PC-9 (cell line): ENCODE measurements at regions not wholly inside any gene's neighbourhood (a gene's known extent, or its start where the extent isn't known, plus 50 kb on each side); places are given as distances from the start of the nearest gene placed in this dataset.
"Not testable (repeated sequence)": the region's sequence is repeated elsewhere in the genome, so short reads cannot be mapped to it uniquely, and the experiment has no call there.

Source experiments
- BruUV-seq: library from RNA; stranded (reverse); fragments of 400-500 nt; replicated peaks from 2 replicates; lab custom pipeline; 2021; lab: Mats Ljungman, UMichigan
- CTCF ChIA-PET: fragments of 300-600 bp; sonication (Branson Sonifier 250); formaldehyde crosslinking; loops from one replicate; lab custom pipeline; 2022; ENCODE audit warnings: antibody characterized with exemption; lab: Charles Lee
- POLR2A ChIA-PET: fragments of 300-600 bp; sonication (Branson Sonifier 250); formaldehyde crosslinking; loops from one replicate; lab custom pipeline; 2022; ENCODE audit warnings: antibody characterized with exemption; ENCODE audit not compliant: unreplicated experiment; lab: Charles Lee
- DNase-seq, 2 experiments: peaks; one replicate each; pipeline versions ENCODE4 v3.0.0 to v3.0.0-alpha.2; 2015 to 2022; ENCODE audit warnings: mixed read lengths in 1 of 2
- H2AFZ ChIP-seq: fragments of 200-600 bp; sonication (generic); 2 replicates; pipeline ENCODE4 v1.8.1; 2017; ENCODE audit warnings: antibody characterized with exemption
- H3F3A ChIP-seq: fragments of 200-600 bp; sonication (generic); 2 replicates; pipeline ENCODE4 v1.8.1; 2017; ENCODE audit warnings: antibody characterized with exemption, mild to moderate bottlenecking, low read depth; ENCODE audit not compliant: insufficient read depth
- H3K27ac ChIP-seq: fragments of 200-600 bp; sonication (generic); 2 replicates; pipeline ENCODE4 v1.6.1; 2016; ENCODE audit warnings: mixed run types
- H3K27me3 ChIP-seq: fragments of 200-600 bp; sonication (generic); 2 replicates; pipeline ENCODE4 v1.6.1; 2016; ENCODE audit warnings: low read depth, mixed run types; ENCODE audit not compliant: insufficient read depth
- H3K36me3 ChIP-seq: fragments of 200-600 bp; sonication (generic); 2 replicates; pipeline ENCODE4 v1.6.1; 2016; ENCODE audit warnings: low read depth, mixed run types
- H3K4me1 ChIP-seq: fragments of 200-600 bp; sonication (generic); replicated peaks from 2 replicates; pipeline ENCODE4 v1.6.1; 2016; ENCODE audit warnings: mixed run types; ENCODE audit not compliant: insufficient read depth
- H3K4me2 ChIP-seq: fragments of 200-600 bp; sonication (generic); 2 replicates; pipeline ENCODE4 v1.6.1; 2017; ENCODE audit warnings: mixed run types
- H3K4me3 ChIP-seq: fragments of 200-600 bp; sonication (generic); 2 replicates; pipeline ENCODE4 v1.6.1; 2016; ENCODE audit warnings: mixed run types
- H3K79me2 ChIP-seq: fragments of 200-600 bp; sonication (generic); 2 replicates; pipeline ENCODE4 v1.6.1; 2017; ENCODE audit warnings: low read depth, mixed run types
- H3K9me2 ChIP-seq: fragments of 200-600 bp; sonication (generic); 2 replicates; pipeline ENCODE4 v1.8.1; 2017; ENCODE audit warnings: mild to moderate bottlenecking; ENCODE audit not compliant: insufficient read depth
- H3K9me3 ChIP-seq: fragments of 200-600 bp; sonication (generic); 2 replicates; pipeline ENCODE4 v1.8.1; 2016; ENCODE audit warnings: low read depth; ENCODE audit not compliant: insufficient read depth
- H4K20me1 ChIP-seq: fragments of 200-600 bp; sonication (generic); 2 replicates; pipeline ENCODE4 v1.8.1; 2017; ENCODE audit not compliant: insufficient read depth
- CTCF ChIP-seq: fragments of 200-600 bp; sonication (generic); conservative IDR thresholded peaks from 2 replicates; pipeline ENCODE4 v1.6.1; 2017; ENCODE audit warnings: mixed run types, antibody characterized with exemption, mild to moderate bottlenecking, moderate library complexity
- EZH2 ChIP-seq: fragments of 200-600 bp; sonication (generic); IDR thresholded peaks from 2 replicates; pipeline ENCODE4 v1.8.0; 2017; ENCODE audit warnings: antibody characterized with exemption, low read depth
- intact Hi-C: fragments of 100-400 bp; cut with micrococcal nuclease; formaldehyde crosslinking; loops from one replicate; pipeline ENCODE4 v1.10.0; 2022; ENCODE audit not compliant: unreplicated experiment

- ChIA-PET CTCF (no interaction called here), POLR2A (no interaction called here)
- H4K20me1 ChIP-seq = no peaks in the 10 kb centered on the region
- intact Hi-C loops = no loop called here
- H3K9me2 ChIP-seq = no peaks in the 10 kb centered on the region
- no TSS peak for BruUV-seq
- no peaks in the 10 kb centered on the region for H3K27me3 ChIP-seq
- TF ChIP-seq CTCF = no peak
- TF ChIP-seq EZH2 = no peak
- peak overlapping the region; percentile 19; the same call in 1 of the 2 replicates for H2AFZ ChIP-seq
- no peaks in the 10 kb centered on the region for H3K79me2 ChIP-seq
- DNase-seq = no peak
- no peak overlapping the region for H3K4me2 ChIP-seq
- no peaks in the 10 kb centered on the region for H3K4me1 ChIP-seq
- no peaks in the 10 kb centered on the region for H3F3A ChIP-seq
- H3K27ac ChIP-seq = no peak overlapping the region
- H3K36me3 ChIP-seq = no peaks in the 10 kb centered on the region
- H3K9me3 ChIP-seq = no peaks in the 10 kb centered on the region
- no peak overlapping the region for H3K4me3 ChIP-seq
These were observed 1374.7 kb upstream of the RAG2 start for GRCh38 chr11:37972691-37973090.

GRCh38 chr11:37969336-37969735 lies 1371.3 kb upstream of the RAG2 start:
- DNase-seq, H3K4me3 ChIP-seq, H3K4me1 ChIP-seq, H3K79me2 ChIP-seq, H3K9me3 ChIP-seq, H3K27ac ChIP-seq, H3K36me3 ChIP-seq, H2AFZ ChIP-seq, H4K20me1 ChIP-seq, H3F3A ChIP-seq, intact Hi-C loops, POLR2A ChIA-PET, H3K27me3 ChIP-seq, H3K9me2 ChIP-seq, H3K4me2 ChIP-seq, BruUV-seq, CTCF ChIA-PET: not testable (repeated sequence)

- TF ChIP-seq EZH2 (no peak), CTCF (no peak)
- Histone ChIP-seq H2AFZ (no peak overlapping the region), H3K9me3 (peaks cover 7% of the 10 kb centered on the region; the same call in 1 of the 2 replicates), H3K4me1 (no peaks in the 10 kb centered on the region), H3K27ac (no peak overlapping the region), H3K27me3 (no peaks in the 10 kb centered on the region), H3F3A (no peaks in the 10 kb centered on the region), H3K4me3 (no peak overlapping the region), H3K9me2 (no peaks in the 10 kb centered on the region), H3K36me3 (no peaks in the 10 kb centered on the region), H4K20me1 (no peaks in the 10 kb centered on the region), H3K4me2 (no peak overlapping the region), H3K79me2 (no peaks in the 10 kb centered on the region)
- intact Hi-C loops = no loop called here
- ChIA-PET CTCF (no interaction called here), POLR2A (no interaction called here)
- no peak for DNase-seq
- no TSS peak for BruUV-seq
These were observed 1370.1 kb upstream of the RAG2 start for GRCh38 chr11:37968148-37968547.

GRCh38 chr11:37967635-37968034 lies 1369.6 kb upstream of the RAG2 start:
- Histone ChIP-seq H3K4me3 (no peak overlapping the region), H3K9me3 (peaks cover 7% of the 10 kb centered on the region; the same call in 1 of the 2 replicates), H2AFZ (no peak overlapping the region), H3K9me2 (no peaks in the 10 kb centered on the region), H3K27ac (no peak overlapping the region), H3K36me3 (no peaks in the 10 kb centered on the region), H4K20me1 (no peaks in the 10 kb centered on the region), H3K4me2 (no peak overlapping the region), H3K79me2 (no peaks in the 10 kb centered on the region), H3F3A (no peaks in the 10 kb centered on the region), H3K27me3 (no peaks in the 10 kb centered on the region), H3K4me1 (no peaks in the 10 kb centered on the region)
- intact Hi-C loops = no loop called here
- BruUV-seq = no TSS peak
- no peak for TF ChIP-seq EZH2
- DNase-seq = no peak
- CTCF ChIA-PET = no interaction called here
- POLR2A ChIA-PET = no interaction called here
